Thyroid gland (tissue), 4 donors: ENCODE measurements at regions not wholly inside any gene's neighbourhood (a gene's known extent, or its start where the extent isn't known, plus 50 kb on each side); places are given as distances from the start of the nearest gene placed in this dataset.

Experiments used
- CTCF ChIP-seq, 6 experiments: fragments of 200-600 bp in 3 of 6; fragments of 450-650 bp in 3 of 6; sonication (generic) in 3 of 6; IDR thresholded peaks; one replicate each; pipeline ENCODE4 v1.5.1; 2016 to 2019; ENCODE audit warnings: antibody characterized with exemption in 6 of 6, mild to moderate bottlenecking in 2 of 6, inconsistent platforms in 1 of 6, moderate library complexity in 1 of 6
- POLR2A ChIP-seq, 2 donors: fragments of 450-650 bp; IDR thresholded peaks; one replicate each; pipeline ENCODE4 v1.6.1; 2017; ENCODE audit warnings: antibody characterized with exemption in 2 of 2, mild to moderate bottlenecking in 2 of 2, moderate library complexity in 1 of 2

DNA sequence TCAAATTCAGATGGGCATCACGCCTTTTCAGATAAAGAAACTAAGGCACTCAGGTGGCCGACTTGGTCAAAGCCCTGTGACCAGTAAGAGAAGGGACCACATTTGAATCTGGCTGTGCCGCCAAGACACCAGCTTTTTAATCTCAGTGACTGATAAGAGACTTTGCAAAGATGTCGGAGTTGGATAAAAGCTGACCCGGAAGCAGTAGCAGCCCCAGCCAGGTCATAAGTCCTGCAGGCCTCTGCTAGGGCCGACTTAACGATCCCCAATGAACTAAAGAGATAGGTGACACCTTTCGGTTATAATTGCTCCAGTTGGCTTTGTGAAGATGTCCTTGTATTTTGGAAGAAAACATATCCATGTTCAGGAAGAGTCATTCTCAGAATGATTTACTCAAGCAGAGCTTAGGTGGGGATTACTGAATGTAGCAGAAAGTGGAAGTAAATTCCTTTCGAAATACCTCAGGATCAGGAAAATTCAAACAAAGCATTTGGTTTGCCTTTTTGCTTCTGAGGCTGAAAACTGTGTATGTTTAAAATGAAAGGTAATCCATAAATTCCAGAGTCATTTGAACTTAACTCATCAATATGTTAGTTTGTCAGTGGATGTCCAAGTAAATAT, 164.2 kb upstream of the PITRM1 start:
- TF ChIP-seq CTCF (IDR thresholded peaks at IDR 0.05) (no peak), POLR2A (IDR thresholded peaks at IDR 0.05) (no peak)
